Testis (tissue), 2 donors: ENCODE measurements at regions not wholly inside any gene's neighbourhood (a gene's known extent, or its start where the extent isn't known, plus 50 kb on each side); places are given as distances from the start of the nearest gene placed in this dataset.

Experiments used
- DNase-seq: peaks from one replicate; pipeline ENCODE4 v3.0.0-alpha.2; 2019
- H3K27ac ChIP-seq, 2 donors: fragments of 200-600 bp; sonication (generic); one replicate each; pipeline ENCODE4 v1.5.1; 2019
- H3K27me3 ChIP-seq: fragments of 200-600 bp; sonication (generic); one replicate; pipeline ENCODE4 v1.5.1; 2019
- H3K36me3 ChIP-seq: fragments of 200-600 bp; sonication (generic); one replicate; pipeline ENCODE4 v1.5.1; 2017; ENCODE audit warnings: low read depth; ENCODE audit errors: missing control alignments
- H3K4me1 ChIP-seq: fragments of 200-600 bp; sonication (generic); one replicate; pipeline ENCODE4 v1.5.1; 2019
- H3K4me3 ChIP-seq, 2 donors: fragments of 200-600 bp; sonication (generic); one replicate each; pipeline ENCODE4 v1.5.1; 2017 to 2019
- H3K9me3 ChIP-seq: fragments of 200-600 bp; sonication (generic); one replicate; pipeline ENCODE4 v1.5.1; 2017
- CTCF ChIP-seq, 3 experiments: fragments of 450-650 bp in 2 of 3; fragments of 200-600 bp in 1 of 3; sonication (generic) in 1 of 3; IDR thresholded peaks; one replicate each; pipeline ENCODE4 v1.5.1; 2016 to 2019; ENCODE audit warnings: antibody characterized with exemption in 3 of 3, mild to moderate bottlenecking in 2 of 3, moderate library complexity in 1 of 3
- POLR2A ChIP-seq: fragments of 450-650 bp; IDR thresholded peaks from one replicate; pipeline ENCODE4 v1.6.1; 2017; ENCODE audit warnings: antibody characterized with exemption, mild to moderate bottlenecking, moderate library complexity
- WGBS, 2 donors: methylation state at CpG; one replicate each; pipeline ENCODE4 v1.1.5; 2018; 5-methylcytosine and 5-hydroxymethylcytosine counted together
- intact Hi-C: fragments of 100-400 bp; cut with DNase I; formaldehyde crosslinking; loops from one replicate; pipeline ENCODE4 v1.15.1; 2023; ENCODE audit warnings: low total_unique reads

- WGBS, 2 donors, result 47 to 61% methylated on average over 1 of the region's 1 CpG
- no peaks in the 10 kb centered on the region for H3K36me3 ChIP-seq
- H3K4me1 ChIP-seq, result no peaks in the 10 kb centered on the region
- no peak for TF ChIP-seq POLR2A
- no peak for TF ChIP-seq CTCF (IDR thresholded peaks at IDR 0.05)
- DNase-seq, result no peak
- intact Hi-C loops, result no loop called here
- no peaks in the 10 kb centered on the region for H3K9me3 ChIP-seq
- H3K27me3 ChIP-seq, result no peaks in the 10 kb centered on the region
- no peak overlapping the region for H3K4me3 ChIP-seq
- no peak overlapping the region for H3K27ac ChIP-seq
These were observed 92.4 kb upstream of the TSC22D2 start for GRCh38 chr3:150315721-150316120.

- Histone ChIP-seq H3K9me3 (no peaks in the 10 kb centered on the region), H3K4me3 (no peak overlapping the region), H3K27ac (no peak overlapping the region), H3K36me3 (no peaks in the 10 kb centered on the region), H3K27me3 (no peaks in the 10 kb centered on the region), H3K4me1 (no peaks in the 10 kb centered on the region)
- no peak for TF ChIP-seq CTCF (IDR thresholded peaks at IDR 0.05)
- TF ChIP-seq POLR2A, result no peak
- peak; percentile 69 for DNase-seq
- intact Hi-C loops, result no loop called here
- 57 to 62% methylated on average over 5 of the region's 5 CpGs for WGBS, 2 donors
These were observed 93.7 kb upstream of the TSC22D2 start for GRCh38 chr3:150314248-150315004.

- no peak overlapping the region for H3K27ac ChIP-seq
- no peaks in the 10 kb centered on the region for H3K9me3 ChIP-seq
- no peaks in the 10 kb centered on the region for H3K4me1 ChIP-seq
- H3K27me3 ChIP-seq, result no peaks in the 10 kb centered on the region
- intact Hi-C loops, result no loop called here
- DNase-seq, result no peak
- no peak for TF ChIP-seq CTCF (IDR thresholded peaks at IDR 0.05)
- WGBS, 2 donors, result 86 to 90% methylated on average over 1 of the region's 1 CpG
- H3K36me3 ChIP-seq, result no peaks in the 10 kb centered on the region
- H3K4me3 ChIP-seq, result no peak overlapping the region
These were observed 96.0 kb upstream of the TSC22D2 start for GRCh38 chr3:150312018-150312657.

GRCh38 chr3:150311156-150311555 is 96.9 kb upstream of the TSC22D2 start:
- WGBS, 2 donors, result 71 to 74% methylated on average over 1 of the region's 1 CpG
- Histone ChIP-seq H3K27ac (no peak overlapping the region), H3K27me3 (no peaks in the 10 kb centered on the region), H3K4me3 (no peak overlapping the region), H3K36me3 (no peaks in the 10 kb centered on the region), H3K9me3 (no peaks in the 10 kb centered on the region), H3K4me1 (no peaks in the 10 kb centered on the region)
- DNase-seq, result no peak
- intact Hi-C loops, result no loop called here
- TF ChIP-seq POLR2A (no peak), CTCF (IDR thresholded peaks at IDR 0.05) (no peak)

GRCh38 chr3:150309557-150309956 is 98.5 kb upstream of the TSC22D2 start:
- TF ChIP-seq POLR2A, result no peak
- TF ChIP-seq CTCF (IDR thresholded peaks at IDR 0.05), result no peak

More at GRCh38 chr3:150309557-150309956, 98.5 kb upstream of the TSC22D2 start:
- Histone ChIP-seq H3K4me1 (no peaks in the 10 kb centered on the region), H3K9me3 (no peaks in the 10 kb centered on the region), H3K27ac (no peak overlapping the region), H3K36me3 (no peaks in the 10 kb centered on the region), H3K27me3 (no peaks in the 10 kb centered on the region), H3K4me3 (no peak overlapping the region)
- WGBS, 2 donors, result 96% methylated on average over 3 of the region's 3 CpGs
- DNase-seq, result no peak
- intact Hi-C loops, result no loop called here
